DMS79 (cell line): ENCODE measurements at regions not wholly inside any gene's neighbourhood (a gene's known extent, or its start where the extent isn't known, plus 50 kb on each side); places are given as distances from the start of the nearest gene placed in this dataset.

Experiments
- DNase-seq: peaks from one replicate; lab custom pipeline; 2025; lab: John Stamatoyannopoulos, UW

DNA sequence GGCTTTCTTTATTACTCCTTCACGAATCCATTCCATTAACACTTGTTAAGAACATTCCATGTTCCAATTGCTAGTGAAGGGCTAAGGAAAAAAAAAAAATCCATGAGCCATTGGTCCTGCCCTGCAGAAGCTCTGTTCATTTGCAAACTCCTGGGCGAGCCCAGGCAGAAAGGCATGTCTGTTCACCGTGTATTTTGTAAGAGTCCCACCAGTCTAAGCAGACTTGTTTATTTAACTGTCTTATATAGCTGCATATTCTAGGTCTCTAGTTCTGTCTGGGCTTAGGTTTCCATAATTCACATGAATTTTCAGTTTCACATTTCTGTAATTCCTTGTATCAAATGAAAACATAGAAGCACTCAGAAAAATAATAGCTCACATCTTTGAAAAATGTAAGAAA lies 97.4 kb upstream of the POU2AF2 start:
- DNase-seq: no peak

- peak; percentile 91 for DNase-seq
Measured at GRCh38 chr11:111137846-111138245, 107.7 kb upstream of the POU2AF2 start.

DNA sequence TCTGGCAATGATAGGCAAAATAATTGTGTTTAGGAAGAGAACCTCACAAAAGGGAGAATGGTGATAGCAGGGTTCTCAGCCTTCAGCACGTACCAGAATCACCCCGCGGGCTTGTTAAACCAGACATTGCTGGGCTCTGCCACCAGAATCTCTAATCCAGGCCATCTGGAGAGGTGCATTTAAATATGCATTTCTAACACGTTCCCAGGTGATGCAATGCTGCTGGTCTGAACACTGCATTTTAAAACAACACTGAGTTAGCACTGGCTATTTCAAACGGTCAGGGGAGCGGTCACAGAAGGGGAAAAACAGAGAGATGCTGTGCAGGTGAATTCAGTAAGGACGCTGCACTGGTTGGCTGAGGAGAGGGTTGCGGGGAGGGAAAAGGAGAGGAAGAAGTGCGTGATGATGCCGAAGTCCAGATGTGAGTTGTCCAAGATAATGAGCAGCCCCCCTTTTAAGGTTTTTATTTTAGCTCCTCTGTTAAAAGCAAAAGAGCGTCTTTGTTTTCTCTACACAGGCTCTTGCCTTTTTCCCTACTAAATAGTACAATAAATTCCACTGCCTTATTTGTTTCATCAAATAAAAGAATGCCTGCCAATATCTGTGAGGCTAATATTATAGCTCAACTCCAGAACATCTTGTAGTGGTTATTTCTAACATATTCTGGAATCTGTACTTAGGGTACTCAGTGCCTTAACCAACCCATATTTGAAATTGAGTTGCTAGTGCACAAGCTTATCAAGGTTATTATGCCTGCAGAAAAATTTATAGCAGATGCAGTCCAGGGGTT lies 109.6 kb upstream of the POU2AF2 start:
- DNase-seq: no peak

- DNase-seq: no peak
Measured at GRCh38 chr11:111135101-111135500, 110.4 kb upstream of the POU2AF2 start.

DNA sequence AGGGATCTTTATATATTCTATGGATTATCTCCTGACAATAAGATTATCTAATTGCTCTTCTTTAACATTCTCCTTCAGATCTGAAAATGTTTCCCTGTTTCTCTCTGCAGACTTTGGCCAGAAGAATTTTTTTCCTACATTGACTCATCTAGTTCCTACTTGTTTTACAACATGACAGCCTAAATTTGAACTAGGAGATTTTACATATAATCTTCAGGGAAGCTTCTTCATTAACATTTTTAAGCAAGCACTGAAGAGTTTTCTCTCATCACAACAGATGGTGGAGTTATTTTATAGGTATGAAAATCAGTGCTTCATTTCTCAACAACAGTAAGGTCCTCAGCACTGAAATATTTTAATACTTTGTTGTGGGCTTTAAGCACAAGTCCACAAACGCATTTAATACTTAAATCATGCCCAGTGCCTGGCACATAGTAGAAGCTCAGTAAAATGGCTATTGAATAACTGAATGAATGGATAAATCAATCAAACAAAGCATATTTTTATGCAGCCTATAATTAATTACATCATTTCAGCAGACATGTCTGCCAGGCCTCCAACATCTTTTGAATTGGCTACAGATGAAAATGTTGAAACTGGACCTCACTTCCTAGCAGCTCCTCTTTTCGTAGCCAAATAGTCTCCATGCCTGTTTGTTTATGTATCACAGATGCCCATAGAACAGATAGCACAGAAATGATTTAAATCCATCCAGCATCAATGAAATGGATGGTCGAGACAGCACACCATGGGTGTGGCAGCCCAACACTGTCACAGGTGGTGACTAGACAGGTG lies 117.3 kb upstream of the POU2AF2 start:
- DNase-seq: no peak

DNA sequence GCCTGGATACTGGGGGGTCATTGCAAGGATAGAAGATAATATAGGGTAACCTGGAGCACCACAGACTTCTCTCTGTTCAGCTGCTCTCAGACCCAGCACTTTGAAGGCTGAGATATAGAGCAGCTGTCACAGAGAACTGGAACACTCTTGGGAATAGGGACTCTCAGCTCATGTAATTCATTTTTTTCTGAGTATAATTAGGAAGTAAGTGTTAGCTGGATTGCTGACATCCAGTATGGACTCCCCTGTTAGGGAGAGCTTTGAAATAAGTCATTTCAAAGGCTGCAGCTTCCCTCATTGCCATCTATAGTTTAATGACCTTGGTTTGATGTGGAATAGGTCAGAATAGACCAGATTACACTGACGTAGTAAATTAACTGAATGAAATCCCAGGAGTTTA lies 120.8 kb upstream of the POU2AF2 start:
- no peak for DNase-seq

- DNase-seq: no peak
Measured at GRCh38 chr11:111123463-111124398, 121.8 kb upstream of the POU2AF2 start.

- DNase-seq: no peak
Measured at GRCh38 chr11:111120696-111121302, 124.7 kb upstream of the POU2AF2 start.

DNA sequence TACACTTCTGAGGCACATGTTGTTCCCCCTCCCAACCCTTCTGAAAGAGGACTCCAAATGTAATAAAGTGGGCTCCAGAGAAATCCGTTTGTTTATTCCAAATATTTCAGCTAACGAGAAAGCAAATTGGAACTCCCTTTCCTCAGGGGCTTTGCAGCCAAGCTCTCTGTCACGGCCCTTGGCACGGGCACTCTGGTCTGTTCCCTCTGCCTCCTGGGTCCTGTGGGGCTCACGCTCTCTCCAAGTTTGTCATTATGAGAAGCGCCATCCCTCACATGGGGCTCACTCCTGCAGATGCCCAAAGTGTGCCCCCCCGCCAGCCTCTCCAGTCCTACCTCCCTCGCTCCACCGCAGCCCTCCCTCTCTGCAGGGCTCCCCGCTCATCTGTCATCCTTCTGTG lies 125.4 kb upstream of the POU2AF2 start:
- DNase-seq: no peak

- no peak for DNase-seq
Measured at GRCh38 chr11:111119751-111120150, 125.8 kb upstream of the POU2AF2 start.

DNA sequence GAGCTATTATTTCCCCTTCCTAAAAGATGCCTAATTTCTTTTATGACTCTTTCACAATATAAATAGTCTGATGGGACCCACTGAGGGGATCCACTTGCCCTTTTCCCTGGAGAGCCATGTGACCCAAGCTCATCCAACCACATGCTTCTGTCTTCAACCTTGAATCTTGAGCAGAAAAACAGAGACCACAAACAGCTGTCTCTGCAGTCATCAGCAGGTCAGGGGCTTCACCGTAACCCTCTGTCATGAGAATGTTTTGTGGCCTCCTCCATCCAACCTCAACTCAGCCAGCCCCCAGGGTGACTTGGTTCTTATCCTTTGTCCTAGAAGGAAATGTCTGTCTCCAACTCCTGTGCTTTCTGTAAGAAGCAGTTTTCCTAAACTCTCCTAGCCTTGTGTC lies 129.6 kb upstream of the POU2AF2 start:
- no peak for DNase-seq

DNA sequence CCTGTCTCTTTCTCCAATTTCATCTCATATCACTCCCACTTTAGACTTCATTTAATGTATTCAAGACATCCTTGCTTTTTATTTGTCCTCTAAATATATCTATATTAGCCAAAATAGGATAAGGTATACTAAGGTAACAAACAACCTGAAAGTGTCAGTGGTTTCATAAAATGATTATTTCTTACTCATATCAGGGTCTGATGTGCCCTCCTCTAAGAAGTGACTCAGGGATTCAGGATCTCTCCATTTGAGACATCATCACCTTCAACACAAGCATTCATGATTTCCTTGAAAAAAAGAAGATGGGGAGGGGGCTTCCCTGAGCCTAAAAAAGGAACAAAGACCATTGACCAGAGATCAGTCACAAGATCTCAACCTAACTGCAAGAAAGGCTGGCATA lies 131.4 kb upstream of the POU2AF2 start:
- DNase-seq: no peak

- no peak for DNase-seq
Measured at GRCh38 chr11:111112614-111113013, 132.9 kb upstream of the POU2AF2 start.

- DNase-seq: no peak
Measured at GRCh38 chr11:111107501-111107900, 138.0 kb upstream of the POU2AF2 start.

- DNase-seq: no peak
Measured at GRCh38 chr11:111106641-111107040, 138.9 kb upstream of the POU2AF2 start.

GRCh38 chr11:111105566-111105965 lies 140.0 kb upstream of the POU2AF2 start:
- no peak for DNase-seq

DNA sequence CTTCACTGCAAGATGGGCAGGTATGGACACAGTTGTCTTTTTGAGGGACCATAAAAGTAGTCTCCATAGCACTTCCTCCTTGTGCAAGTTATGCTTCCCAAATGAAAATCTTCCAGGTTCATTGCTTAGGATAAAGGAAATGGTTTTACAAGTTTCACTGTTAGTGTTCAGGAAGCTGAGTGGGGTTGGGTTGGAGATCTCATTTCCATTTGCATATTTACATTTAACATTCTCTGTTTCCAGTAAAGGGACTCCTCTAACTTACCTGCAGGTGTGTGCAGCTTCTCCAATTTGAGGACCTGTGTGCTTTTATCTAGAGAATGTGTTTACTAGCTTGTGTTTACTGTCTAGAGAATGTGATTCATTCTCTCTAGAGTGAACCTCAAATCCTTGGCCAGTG lies 141.3 kb upstream of the POU2AF2 start:
- no peak for DNase-seq

DNA sequence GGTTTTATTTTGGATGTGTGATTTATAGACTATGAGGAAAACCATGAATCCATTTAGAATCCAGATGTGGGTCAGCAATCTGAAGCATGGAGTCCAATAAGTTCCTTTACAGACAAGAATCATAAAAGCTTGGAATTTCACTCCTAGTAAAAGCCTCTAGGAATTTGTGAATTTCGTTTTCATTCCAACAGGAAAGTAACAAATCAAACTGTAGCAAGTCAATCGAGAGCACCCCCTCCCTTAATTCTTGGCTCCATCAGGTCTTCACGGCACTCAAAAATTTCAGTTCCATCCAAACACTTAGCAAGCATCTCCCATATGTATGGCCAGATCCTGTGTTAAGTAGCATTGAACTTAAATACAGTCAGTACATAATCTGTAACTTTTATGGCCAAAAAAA lies 143.6 kb upstream of the POU2AF2 start:
- DNase-seq: no peak

DNA sequence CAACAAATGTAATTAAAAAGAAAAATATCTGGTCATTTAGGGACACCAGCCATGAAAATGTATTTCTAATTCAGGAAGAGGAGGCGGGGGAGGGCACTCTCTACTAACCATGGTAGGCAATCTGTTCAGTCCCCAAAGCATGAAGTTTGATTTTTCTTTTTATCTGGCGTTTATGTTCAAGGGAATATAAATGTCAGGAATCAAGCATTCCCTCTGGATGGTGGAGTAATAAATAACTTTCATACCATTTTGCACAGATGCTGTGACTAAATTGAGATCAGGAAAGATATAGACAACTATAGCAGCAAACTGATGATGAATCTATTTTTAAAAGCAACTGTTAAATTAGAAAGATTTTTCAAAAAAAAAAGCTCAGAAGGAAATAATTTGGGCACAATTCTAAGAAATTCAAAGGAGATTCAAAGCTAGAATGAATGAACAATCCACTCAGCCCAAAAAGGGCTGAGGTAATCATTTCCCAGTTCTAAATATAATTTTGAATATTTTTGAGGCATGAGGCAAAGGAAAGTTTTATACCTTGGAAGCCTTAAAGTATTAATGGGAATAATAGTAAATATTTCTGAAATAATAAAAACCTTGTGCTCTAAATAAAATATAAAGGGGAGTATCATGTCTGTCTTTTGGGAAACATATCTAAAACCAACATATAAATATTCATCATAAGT lies 146.4 kb upstream of the POU2AF2 start:
- no peak for DNase-seq

DNA sequence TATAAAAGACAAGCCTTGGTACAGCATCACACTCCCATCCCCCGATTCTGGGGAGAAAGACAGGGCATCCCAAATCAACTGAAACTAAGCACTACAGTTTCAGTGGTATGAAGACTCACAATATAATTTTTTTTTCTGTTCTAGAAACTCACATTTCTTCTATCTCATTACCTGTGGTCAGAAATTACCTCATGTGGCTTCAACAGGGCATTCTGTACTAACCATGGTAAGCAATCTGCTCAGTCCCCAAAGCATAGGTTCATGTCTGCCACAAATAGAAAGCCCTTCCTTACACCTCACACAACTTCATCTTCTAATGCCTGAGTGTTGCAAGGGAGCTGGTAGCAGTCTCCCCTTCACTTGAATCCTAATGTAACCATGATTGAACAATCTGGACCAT lies 147.4 kb upstream of the POU2AF2 start:
- no peak for DNase-seq

GRCh38 chr11:111097191-111097590 lies 148.3 kb upstream of the POU2AF2 start:
- DNase-seq: no peak
